Amygdala (tissue), 56 donors: ENCODE measurements at regions not wholly inside any gene's neighbourhood (a gene's known extent, or its start where the extent isn't known, plus 50 kb on each side); places are given as distances from the start of the nearest gene placed in this dataset.
"Not testable (repeated sequence)": the region's sequence is repeated elsewhere in the genome, so short reads cannot be mapped to it uniquely, and the experiment has no call there.

ENCODE experiments used
- DNase-seq, 56 donors: peaks; one replicate each; lab custom pipeline; 2025; lab: John Stamatoyannopoulos, UW

GRCh38 chr2:87404411-87405255, 343.3 kb upstream of the PLGLB2 start:
- DNase-seq, result not testable (repeated sequence)

- DNase-seq, result not testable (repeated sequence)
Observed at GRCh38 chr2:87405531-87406216, 342.2 kb upstream of the PLGLB2 start.

DNA sequence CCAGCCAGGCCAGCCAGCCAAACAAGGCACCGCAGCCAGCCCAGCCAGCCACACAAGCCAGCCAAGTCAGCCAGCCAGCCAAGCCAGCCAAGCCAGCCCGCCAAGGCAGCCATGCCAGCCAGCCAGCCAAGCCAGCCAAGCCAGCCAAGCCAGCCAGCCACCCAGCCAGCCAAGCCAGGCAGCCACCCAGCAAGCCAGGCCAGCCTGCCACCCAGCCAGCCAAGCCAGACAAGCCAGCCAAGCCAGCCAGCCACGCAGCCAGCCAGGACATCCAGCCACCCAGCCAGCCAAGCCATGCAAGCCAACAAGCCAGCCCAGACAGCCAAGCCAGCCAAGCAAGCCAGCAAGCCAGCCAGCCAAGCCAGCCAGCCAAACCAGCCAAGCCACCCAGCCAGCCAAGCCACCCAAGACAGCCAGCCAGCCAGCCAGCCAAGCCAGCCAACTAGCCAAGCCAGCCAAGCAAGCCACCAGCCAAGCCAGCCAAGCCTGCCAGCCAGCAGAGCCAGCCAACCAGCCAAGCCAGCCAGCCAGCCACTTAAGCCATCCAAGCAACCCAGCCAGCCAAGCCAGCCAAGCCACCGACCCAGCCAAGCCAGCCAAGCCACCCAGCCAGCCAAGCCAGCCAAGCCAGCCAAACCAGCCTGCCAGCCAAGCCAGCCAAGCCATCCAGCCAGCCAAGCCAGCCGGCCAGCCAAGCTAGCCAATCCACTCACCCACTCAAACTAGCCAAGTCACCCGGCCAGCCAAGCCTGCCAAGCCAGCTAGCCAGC, 341.3 kb upstream of the PLGLB2 start:
- DNase-seq, result not testable (repeated sequence)

GRCh38 chr2:87409601-87410000, 338.3 kb upstream of the PLGLB2 start:
- DNase-seq, result not testable (repeated sequence)

DNA sequence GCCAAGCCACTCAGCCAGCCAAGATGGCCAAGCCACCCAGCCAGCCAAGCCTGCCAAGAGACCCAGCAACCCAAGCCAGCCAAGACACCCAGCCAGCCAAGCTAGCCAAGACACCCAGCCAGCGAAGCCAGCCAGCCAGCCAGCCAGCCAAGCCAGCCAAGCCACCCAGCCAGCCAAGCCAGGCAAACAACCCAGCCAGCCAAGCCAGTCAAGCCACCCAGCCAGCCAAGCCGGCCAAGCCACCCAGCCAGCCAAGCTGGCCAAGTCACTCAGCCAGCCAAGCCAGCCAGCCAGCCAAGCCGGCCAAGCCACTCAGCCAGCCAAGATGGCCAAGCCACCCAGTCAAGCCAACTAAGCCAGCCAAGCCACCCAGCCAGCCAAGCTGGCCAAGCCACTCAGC, 337.5 kb upstream of the PLGLB2 start:
- DNase-seq, result not testable (repeated sequence)

DNA sequence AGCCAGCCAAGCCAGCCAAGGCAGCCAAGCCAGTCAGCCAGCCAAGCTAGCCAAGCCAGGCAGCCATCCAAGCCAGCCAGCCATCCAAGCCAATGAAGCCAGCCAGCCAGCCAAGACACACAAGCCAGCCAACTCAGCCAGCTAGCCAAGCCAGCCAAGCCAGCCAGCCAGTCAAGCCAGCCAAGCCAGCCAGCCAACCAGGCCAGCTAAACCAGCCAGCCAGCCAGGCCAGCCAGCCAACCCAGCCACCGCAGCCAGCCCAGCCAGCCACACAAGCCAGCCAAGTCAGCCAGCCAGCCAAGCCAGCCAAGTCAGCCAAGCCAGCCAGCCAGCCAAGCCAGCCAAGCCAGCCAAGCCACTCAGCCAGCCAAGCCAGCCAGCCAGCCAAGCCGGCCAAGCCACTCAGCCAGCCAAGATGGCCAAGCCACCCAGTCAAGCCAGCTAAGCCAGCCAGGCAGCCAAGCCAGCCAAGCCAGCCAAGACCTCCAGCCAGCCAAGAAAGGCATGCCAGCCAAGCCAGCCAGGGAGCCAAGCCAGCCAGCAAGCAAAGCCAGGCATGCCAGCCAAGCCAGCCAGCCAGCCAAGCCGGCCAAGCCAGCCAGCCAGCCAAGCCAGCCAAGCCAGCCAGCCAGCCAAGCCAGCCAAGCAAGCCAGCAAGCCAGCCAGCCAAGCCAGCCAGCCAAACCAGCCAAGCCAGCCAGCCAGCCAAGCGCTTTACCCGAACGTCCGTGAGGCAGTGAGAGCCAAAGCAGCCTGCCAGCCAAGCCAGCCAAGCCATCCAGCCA, 335.7 kb upstream of the PLGLB2 start:
- DNase-seq, result not testable (repeated sequence)

GRCh38 chr2:87414331-87414730, 333.6 kb upstream of the PLGLB2 start:
- DNase-seq, result not testable (repeated sequence)

- DNase-seq, result not testable (repeated sequence)
Observed at GRCh38 chr2:87414795-87415570, 332.9 kb upstream of the PLGLB2 start.

DNA sequence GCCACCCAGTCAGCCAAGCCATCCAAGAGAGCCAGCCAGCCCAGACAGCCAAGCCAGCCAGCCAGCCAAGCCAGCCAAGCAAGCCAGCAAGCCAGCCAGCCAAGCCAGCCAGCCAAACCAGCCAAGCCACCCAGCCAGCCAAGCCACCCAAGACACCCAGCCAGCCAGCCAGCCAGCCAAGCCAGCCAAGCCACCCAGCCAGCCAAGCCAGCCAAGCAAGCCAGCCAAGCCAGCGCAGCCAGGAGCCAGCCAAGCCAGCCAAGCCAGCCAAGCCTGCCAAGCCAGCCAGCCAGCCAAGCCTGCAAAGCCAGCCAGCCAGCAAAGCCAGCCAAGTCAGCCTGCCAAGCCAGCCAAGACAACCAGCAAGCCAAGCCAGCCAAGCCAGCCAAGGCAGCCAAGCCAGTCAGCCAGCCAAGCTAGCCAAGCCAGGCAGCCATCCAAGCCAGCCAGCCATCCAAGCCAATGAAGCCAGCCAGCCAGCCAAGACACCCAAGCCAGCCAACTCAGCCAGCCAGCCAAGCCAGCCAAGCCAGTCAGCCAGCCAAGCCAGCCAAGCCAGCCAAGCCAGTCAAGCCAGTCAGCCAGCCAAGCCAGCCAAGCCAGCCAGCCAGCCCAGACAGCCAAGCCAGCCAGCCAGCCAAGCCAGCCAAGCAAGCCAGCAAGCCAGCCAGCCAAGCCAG, 332.2 kb upstream of the PLGLB2 start:
- DNase-seq, result not testable (repeated sequence)

DNA sequence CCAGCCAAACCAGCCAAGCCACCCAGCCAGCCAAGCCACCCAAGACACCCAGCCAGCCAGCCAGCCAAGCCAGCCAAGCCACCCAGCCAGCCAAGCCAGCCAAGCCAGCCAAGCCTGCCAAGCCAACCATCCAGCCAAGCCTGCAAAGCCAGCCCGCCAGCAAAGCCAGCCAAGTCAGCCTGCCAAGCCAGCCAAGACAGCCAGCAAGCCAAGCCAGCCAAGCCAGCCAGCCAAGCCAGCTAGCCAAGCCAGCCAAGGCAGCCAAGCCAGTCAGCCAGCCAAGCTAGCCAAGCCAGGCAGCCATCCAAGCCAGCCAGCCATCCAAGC, 331.7 kb upstream of the PLGLB2 start:
- not testable (repeated sequence) for DNase-seq

GRCh38 chr2:87417147-87417546, 330.7 kb upstream of the PLGLB2 start:
- not testable (repeated sequence) for DNase-seq

GRCh38 chr2:87417742-87418567, 329.9 kb upstream of the PLGLB2 start:
- DNase-seq, result not testable (repeated sequence)

DNA sequence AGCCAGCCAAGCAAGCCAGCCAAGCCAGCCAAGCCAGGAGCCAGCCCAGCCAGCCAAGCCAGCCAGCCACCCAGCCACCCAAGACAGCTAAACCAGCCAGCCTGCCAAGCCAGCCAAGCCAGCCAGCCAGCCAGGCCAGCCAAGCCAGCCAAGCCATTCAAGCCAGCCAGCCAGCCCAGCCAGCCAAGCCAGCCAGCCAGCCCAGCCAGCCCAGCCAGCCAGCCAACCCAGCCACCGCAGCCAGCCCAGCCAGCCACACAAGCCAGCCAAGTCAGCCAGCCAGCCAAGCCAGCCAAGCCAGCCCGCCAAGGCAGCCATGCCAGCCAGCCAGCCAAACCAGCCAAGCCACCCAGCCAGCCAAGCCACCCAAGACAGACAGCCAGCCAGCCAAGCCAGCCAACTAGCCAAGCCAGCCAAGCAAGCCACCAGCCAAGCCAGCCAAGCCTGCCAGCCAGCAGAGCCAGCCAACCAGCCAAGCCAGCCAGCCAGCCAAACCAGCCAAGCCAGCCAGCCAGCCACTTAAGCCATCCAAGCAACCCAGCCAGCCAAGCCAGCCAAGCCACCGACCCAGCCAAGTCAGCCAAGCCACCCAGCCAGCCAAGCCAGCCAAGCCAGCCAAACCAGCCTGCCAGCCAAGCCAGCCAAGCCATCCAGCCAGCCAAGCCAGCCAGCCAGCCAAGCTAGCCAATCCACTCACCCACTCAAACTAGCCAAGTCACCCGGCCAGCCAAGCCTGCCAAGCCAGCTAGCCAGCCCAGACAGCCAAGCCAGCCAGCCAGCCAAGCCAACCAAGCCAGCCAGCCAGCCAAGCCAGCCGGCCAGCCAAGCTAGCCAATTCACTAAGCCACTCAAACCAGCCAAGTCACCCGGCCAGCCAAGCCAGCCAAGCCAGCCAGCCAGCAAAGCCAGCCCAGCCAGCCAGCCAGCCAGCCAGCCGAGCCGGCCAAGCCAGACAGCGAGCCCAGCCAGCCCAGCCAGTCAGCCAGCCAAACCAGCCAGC, 328.8 kb upstream of the PLGLB2 start:
- not testable (repeated sequence) for DNase-seq

- DNase-seq, result not testable (repeated sequence)
Observed at GRCh38 chr2:87419980-87420379, 327.9 kb upstream of the PLGLB2 start.

GRCh38 chr2:87420954-87421353, 326.9 kb upstream of the PLGLB2 start:
- DNase-seq, result not testable (repeated sequence)
